ENCODE measurements at regions not wholly inside any gene's neighbourhood (a gene's known extent, or its start where the extent isn't known, plus 50 kb on each side); places are given as distances from the start of the nearest gene placed in this dataset.
A peak's percentile ranks its signal among the peaks of the same experiment; 100 is the strongest.

DNA sequence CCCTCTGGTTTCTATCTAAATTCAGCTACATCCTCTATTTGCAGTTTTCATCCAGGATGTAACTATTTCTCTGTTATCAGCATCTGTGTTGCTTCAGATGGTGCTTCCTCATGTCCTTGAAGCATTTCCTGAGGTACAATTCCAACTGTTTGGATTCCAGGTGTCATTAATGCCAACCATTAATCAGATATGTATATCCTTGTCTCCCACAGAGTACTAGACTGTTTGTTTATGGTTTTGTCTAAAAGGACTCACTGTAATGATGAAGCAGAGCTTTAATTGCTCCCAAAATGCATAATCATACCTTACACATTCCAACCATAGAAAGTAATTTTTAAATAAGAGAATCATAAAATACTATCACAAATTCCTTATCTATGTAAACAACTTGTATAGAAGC is 288.5 kb upstream of the MME start:
- Histone ChIP-seq H3K27me3 (ENCODE audit: control insufficient read depth, insufficient read depth, low read length) (no peaks in the 10 kb centered on the region), H3K4me3 (ENCODE audit: low read depth, low read length) (no peak overlapping the region), H3K36me3 (ENCODE audit: control insufficient read depth, insufficient read depth, low read length) (no peaks in the 10 kb centered on the region), H3K27ac (ENCODE audit: low read depth, low read length) (no peak overlapping the region), H3K9ac (ENCODE audit: low read depth, low read length) (no peak overlapping the region), H3K9me3 (ENCODE audit: control insufficient read depth, insufficient read depth, low read length) (no peaks in the 10 kb centered on the region), H3K4me1 (ENCODE audit: control insufficient read depth, insufficient read depth, low read length) (no peaks in the 10 kb centered on the region)

DNA sequence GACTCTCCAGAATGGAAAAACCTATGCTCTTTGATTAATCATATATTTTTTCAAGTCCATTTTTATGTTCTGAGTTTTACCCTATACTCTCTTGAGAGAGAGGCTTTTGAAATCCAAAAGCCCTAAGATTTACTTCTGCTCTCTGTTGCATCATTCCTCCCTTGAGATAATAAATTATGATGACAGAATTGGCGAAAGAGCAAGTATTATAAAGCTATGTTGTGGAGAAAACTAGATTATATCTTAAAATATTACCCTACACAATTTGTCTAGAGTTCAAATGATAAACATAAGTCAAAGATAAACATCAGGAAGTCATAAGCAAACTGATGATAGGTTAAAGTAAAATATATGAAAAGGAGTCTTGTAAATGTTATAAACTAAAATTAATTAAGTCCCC is 293.4 kb upstream of the MME start:
- H3K9ac ChIP-seq (ENCODE audit: low read depth, low read length): no peak overlapping the region

DNA sequence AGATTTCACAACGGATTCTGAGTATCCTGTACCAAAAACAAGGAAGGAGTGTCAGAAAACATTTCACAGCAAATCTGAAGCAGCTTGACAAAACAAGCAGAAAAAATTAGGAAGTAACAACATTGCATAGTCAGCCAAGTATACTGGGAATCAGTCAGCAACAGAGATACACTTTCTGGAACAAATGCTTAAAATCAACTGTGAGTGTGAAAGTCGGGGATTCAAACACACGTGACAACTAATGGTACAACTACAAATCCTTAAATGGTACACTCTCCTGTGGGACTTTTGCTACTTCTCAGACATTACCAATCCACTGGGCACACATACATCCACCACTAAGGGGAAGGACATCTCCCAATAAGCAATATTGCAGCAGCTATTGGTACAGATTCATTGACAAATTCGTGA is 296.6 kb upstream of the MME start:
- no peaks in the 10 kb centered on the region for H3K36me3 ChIP-seq (ENCODE audit: control insufficient read depth, insufficient read depth, low read length)
- H3K9ac ChIP-seq (ENCODE audit: low read depth, low read length): no peak overlapping the region
- no peaks in the 10 kb centered on the region for H3K4me1 ChIP-seq (ENCODE audit: control insufficient read depth, insufficient read depth, low read length)
- no peak overlapping the region for H3K27ac ChIP-seq (ENCODE audit: low read depth, low read length)
- H3K9me3 ChIP-seq (ENCODE audit: control insufficient read depth, insufficient read depth, low read length): no peaks in the 10 kb centered on the region
- H3K4me3 ChIP-seq (ENCODE audit: low read depth, low read length): no peak overlapping the region
- no peaks in the 10 kb centered on the region for H3K27me3 ChIP-seq (ENCODE audit: control insufficient read depth, insufficient read depth, low read length)

More for the DNA sequence above, 293.4 kb upstream of the MME start:
- no peak overlapping the region for H3K27ac ChIP-seq (ENCODE audit: low read depth, low read length)
- no peaks in the 10 kb centered on the region for H3K27me3 ChIP-seq (ENCODE audit: control insufficient read depth, insufficient read depth, low read length)
- H3K4me1 ChIP-seq (ENCODE audit: control insufficient read depth, insufficient read depth, low read length): no peaks in the 10 kb centered on the region
- no peak overlapping the region for H3K4me3 ChIP-seq (ENCODE audit: low read depth, low read length)
- no peaks in the 10 kb centered on the region for H3K9me3 ChIP-seq (ENCODE audit: control insufficient read depth, insufficient read depth, low read length)
- H3K36me3 ChIP-seq (ENCODE audit: control insufficient read depth, insufficient read depth, low read length): no peaks in the 10 kb centered on the region

DNA sequence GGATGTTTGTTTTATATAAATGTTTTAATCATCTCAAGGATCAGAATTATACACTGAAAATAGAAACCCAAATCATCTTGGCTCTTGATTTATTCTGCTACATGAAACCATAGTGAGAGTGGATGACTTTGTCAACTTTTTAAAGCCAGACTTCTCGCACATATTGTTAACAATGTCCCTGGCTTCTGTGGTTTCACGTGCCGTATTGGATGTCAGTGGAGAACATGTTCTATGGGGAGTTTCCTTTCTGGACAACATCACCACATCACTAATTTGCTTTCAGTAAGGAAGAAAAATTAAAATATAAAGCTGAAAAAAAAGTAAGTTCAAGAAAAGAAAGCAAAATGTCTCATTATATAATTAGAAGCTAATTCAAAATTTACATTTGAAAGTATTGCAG is 297.1 kb upstream of the MME start:
- no peaks in the 10 kb centered on the region for H3K9me3 ChIP-seq (ENCODE audit: control insufficient read depth, insufficient read depth, low read length)
- no peak overlapping the region for H3K9ac ChIP-seq (ENCODE audit: low read depth, low read length)
- H3K36me3 ChIP-seq (ENCODE audit: control insufficient read depth, insufficient read depth, low read length): no peaks in the 10 kb centered on the region
- H3K4me3 ChIP-seq (ENCODE audit: low read depth, low read length): no peak overlapping the region
- H3K27ac ChIP-seq (ENCODE audit: low read depth, low read length): no peak overlapping the region
- H3K4me1 ChIP-seq (ENCODE audit: control insufficient read depth, insufficient read depth, low read length): no peaks in the 10 kb centered on the region
- no peaks in the 10 kb centered on the region for H3K27me3 ChIP-seq (ENCODE audit: control insufficient read depth, insufficient read depth, low read length)

DNA sequence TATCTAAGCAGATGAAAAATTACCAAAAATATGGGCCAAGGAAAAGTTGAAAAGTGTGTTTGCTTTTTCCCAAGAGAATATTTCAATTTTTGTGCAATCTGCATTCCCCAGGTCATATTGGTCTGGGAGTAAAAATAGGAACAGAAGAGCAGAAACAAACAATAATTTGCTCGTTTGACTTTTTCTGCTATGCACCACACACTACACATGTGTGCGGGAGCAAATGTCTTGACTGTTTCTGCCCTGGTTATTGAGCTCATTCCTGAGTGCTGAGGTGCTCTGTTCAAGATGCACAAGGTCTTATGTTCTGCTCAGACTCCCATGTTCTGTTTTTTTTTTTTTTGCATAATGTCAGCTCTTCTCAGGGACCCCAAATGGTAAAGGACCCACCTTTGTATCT is 298.0 kb upstream of the MME start:
- no peaks in the 10 kb centered on the region for H3K27me3 ChIP-seq (ENCODE audit: control insufficient read depth, insufficient read depth, low read length)
- no peaks in the 10 kb centered on the region for H3K9me3 ChIP-seq (ENCODE audit: control insufficient read depth, insufficient read depth, low read length)
- no peaks in the 10 kb centered on the region for H3K36me3 ChIP-seq (ENCODE audit: control insufficient read depth, insufficient read depth, low read length)
- no peak overlapping the region for H3K9ac ChIP-seq (ENCODE audit: low read depth, low read length)
- H3K27ac ChIP-seq (ENCODE audit: low read depth, low read length): no peak overlapping the region
- H3K4me3 ChIP-seq (ENCODE audit: low read depth, low read length): no peak overlapping the region
- H3K4me1 ChIP-seq (ENCODE audit: control insufficient read depth, insufficient read depth, low read length): no peaks in the 10 kb centered on the region

DNA sequence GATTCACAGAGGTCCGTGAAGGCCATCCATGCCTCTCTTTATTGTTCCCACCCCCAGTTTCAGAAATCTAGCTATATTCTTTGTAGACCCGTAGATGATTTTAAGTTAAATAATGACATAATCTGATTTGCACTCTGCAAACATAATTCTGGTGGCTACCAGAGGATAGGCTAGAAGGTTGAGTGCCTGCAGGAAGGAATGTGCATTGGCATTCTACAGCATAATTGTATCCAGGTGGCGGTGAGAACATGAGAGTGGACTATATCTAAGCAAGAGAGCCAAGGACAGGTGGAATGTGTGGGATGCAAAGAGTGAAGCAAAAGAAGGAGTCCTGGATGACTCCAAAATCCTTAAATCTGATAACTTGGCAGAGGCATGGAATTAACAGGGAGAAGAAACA is 298.5 kb upstream of the MME start:
- Histone ChIP-seq H3K27me3 (ENCODE audit: control insufficient read depth, insufficient read depth, low read length) (no peaks in the 10 kb centered on the region), H3K27ac (ENCODE audit: low read depth, low read length) (no peak overlapping the region)

DNA sequence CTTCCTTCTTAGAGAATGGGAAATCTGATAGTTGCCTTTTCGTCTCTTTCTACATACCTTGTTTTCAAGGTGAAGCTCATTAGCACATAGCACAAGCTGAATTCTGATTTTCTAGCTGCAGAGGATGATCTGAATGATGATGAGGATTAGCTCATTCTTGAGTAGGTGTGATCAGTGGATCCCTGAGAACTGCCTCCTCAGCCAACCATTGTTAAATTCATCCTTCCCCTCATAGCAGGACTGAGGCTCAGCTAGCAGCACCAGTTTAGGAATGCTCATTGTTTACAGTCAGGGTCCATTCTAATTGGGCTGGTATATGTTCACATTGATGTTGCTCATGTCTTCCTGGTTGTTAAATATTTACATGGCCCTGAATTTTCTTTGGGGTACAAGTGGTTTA is 299.9 kb upstream of the MME start:
- Histone ChIP-seq H3K4me3 (ENCODE audit: low read depth, low read length) (no peak overlapping the region), H3K9me3 (ENCODE audit: control insufficient read depth, insufficient read depth, low read length) (no peaks in the 10 kb centered on the region), H3K9ac (ENCODE audit: low read depth, low read length) (no peak overlapping the region), H3K27ac (ENCODE audit: low read depth, low read length) (no peak overlapping the region), H3K27me3 (ENCODE audit: control insufficient read depth, insufficient read depth, low read length) (no peaks in the 10 kb centered on the region), H3K4me1 (ENCODE audit: control insufficient read depth, insufficient read depth, low read length) (peaks cover 13% of the 10 kb centered on the region), H3K36me3 (ENCODE audit: control insufficient read depth, insufficient read depth, low read length) (no peaks in the 10 kb centered on the region)

More for the DNA sequence above, 298.5 kb upstream of the MME start:
- H3K9me3 ChIP-seq (ENCODE audit: control insufficient read depth, insufficient read depth, low read length): no peaks in the 10 kb centered on the region
- no peak overlapping the region for H3K4me3 ChIP-seq (ENCODE audit: low read depth, low read length)
- no peaks in the 10 kb centered on the region for H3K36me3 ChIP-seq (ENCODE audit: control insufficient read depth, insufficient read depth, low read length)
- peaks cover 6% of the 10 kb centered on the region; the same call in 1 of the 2 replicates for H3K4me1 ChIP-seq (ENCODE audit: control insufficient read depth, insufficient read depth, low read length)
- no peak overlapping the region for H3K9ac ChIP-seq (ENCODE audit: low read depth, low read length)

DNA sequence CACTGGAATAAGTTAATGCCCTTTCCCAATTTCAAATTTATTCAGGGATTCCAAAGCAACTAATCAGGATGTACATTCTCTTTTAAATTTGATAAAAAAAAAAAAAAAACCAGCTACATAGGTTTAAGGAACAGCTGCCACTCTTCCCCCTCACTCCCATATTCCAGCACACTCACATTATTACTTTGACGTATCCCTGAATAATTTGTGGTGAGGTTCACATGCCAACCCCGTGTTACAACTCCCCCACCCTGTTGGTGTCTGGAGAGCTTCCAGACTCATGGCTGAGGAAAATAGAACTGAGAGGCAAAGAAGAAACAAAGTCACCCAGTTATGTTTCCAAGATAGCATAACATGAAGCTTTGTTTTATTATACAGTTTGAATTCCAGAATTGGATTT is 300.5 kb upstream of the MME start:
- no peak overlapping the region for H3K27ac ChIP-seq (ENCODE audit: low read depth, low read length)
- no peaks in the 10 kb centered on the region for H3K36me3 ChIP-seq (ENCODE audit: control insufficient read depth, insufficient read depth, low read length)
- H3K4me1 ChIP-seq (ENCODE audit: control insufficient read depth, insufficient read depth, low read length): peaks cover 13% of the 10 kb centered on the region
- no peak overlapping the region for H3K9ac ChIP-seq (ENCODE audit: low read depth, low read length)
- no peak overlapping the region for H3K4me3 ChIP-seq (ENCODE audit: low read depth, low read length)
- no peaks in the 10 kb centered on the region for H3K27me3 ChIP-seq (ENCODE audit: control insufficient read depth, insufficient read depth, low read length)
- H3K9me3 ChIP-seq (ENCODE audit: control insufficient read depth, insufficient read depth, low read length): no peaks in the 10 kb centered on the region

DNA sequence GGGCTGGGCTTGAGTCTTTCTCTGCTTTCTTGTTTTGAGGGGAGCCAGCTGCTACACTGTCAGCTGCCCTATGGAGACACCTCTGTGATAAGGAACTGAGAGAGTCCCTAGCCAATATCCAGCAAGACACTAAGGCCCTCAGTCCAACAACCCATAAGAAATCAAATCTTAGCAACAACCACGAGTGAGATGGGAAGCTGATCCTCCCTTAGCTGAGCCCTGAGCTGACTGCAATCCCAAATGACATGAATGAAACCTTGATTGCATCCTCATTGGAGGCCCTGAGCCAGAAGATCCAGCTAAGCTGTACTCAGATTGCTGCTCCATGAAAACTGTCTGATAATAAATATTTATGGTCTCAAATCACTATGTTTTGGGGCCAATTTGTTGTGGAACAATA is 302.1 kb upstream of the MME start:
- Histone ChIP-seq H3K27ac (ENCODE audit: low read depth, low read length) (no peak overlapping the region), H3K9ac (ENCODE audit: low read depth, low read length) (no peak overlapping the region), H3K4me3 (ENCODE audit: low read depth, low read length) (no peak overlapping the region), H3K9me3 (ENCODE audit: control insufficient read depth, insufficient read depth, low read length) (no peaks in the 10 kb centered on the region), H3K27me3 (ENCODE audit: control insufficient read depth, insufficient read depth, low read length) (no peaks in the 10 kb centered on the region), H3K4me1 (ENCODE audit: control insufficient read depth, insufficient read depth, low read length) (peaks cover 13% of the 10 kb centered on the region), H3K36me3 (ENCODE audit: control insufficient read depth, insufficient read depth, low read length) (no peaks in the 10 kb centered on the region)

DNA sequence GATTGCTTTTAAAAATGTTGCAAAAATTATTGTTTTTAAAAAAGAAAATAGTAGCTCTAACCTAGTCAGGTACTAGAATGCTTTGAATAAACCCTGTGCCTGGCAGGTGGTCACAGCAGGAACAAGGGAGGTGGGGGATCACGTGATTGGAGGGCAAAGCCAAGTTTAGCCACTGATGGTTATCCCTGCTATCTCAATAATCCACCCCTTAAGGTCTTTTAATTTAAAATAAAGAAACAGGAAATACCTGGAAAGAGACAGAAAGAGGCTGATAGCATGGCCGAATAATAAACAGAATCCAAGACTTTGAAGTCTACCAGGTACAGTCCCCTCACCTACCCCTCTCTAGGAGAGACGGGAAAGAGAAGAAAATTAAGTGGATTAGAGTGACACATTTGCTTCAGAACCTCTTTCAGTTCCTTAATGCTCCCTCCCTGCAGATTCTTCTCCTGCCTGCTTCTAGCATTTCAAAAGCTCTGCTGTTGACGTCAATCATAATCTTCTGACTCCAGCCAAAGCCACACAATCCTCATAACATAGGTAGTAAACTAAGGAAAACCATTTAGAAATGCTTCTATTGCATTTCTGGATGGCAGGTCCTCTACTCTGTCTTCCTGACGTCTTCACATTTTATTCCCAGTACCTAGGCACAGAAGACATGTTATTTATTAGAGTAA is 303.4 kb upstream of the MME start:
- H3K27me3 ChIP-seq (ENCODE audit: control insufficient read depth, insufficient read depth, low read length): no peaks in the 10 kb centered on the region
- no peaks in the 10 kb centered on the region for H3K36me3 ChIP-seq (ENCODE audit: control insufficient read depth, insufficient read depth, low read length)
- H3K9ac ChIP-seq (ENCODE audit: low read depth, low read length): no peak overlapping the region
- H3K27ac ChIP-seq (ENCODE audit: low read depth, low read length): no peak overlapping the region
- peak overlapping the region; percentile 26; the same call in 1 of the 2 replicates for H3K4me3 ChIP-seq (ENCODE audit: low read depth, low read length)
- no peaks in the 10 kb centered on the region for H3K9me3 ChIP-seq (ENCODE audit: control insufficient read depth, insufficient read depth, low read length)
- H3K4me1 ChIP-seq (ENCODE audit: control insufficient read depth, insufficient read depth, low read length): peaks cover 13% of the 10 kb centered on the region

DNA sequence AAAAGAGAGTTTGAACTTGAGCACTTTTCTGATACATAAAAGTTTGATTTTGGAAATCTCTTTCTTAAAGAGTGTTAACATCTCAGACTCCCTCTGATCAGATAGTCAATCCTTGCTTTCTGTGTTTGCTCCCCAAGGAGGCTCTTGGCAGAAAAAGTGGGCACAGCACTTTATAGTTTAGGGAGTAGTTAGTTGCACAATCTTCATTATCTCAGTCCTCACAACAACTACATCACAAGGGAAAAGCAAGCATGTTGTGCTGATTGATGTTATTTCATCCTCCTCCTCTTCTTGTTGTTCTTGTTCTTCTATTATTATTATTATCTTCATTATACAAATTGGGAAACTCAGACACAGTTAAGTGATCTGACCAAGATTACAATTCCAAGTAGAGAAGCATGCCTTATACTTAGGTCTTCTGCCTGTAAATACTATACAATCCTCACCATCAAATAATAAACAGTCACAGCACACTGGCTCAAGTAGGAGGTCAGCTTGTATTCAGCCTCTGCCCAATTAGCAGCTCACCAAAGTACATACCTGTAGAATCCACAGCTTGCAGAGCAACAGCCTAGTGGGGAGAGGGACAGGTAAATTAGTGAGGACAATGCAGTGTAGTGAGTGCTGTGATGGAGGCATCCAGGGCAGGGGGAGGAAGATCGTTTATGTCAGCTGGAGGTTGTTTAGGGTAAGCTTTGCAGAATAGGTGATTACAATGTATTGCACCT is 304.1 kb upstream of the MME start:
- Histone ChIP-seq H3K4me3 (ENCODE audit: low read depth, low read length) (peak overlapping the region; percentile 26; the same call in 1 of the 2 replicates), H3K9ac (ENCODE audit: low read depth, low read length) (no peak overlapping the region), H3K27me3 (ENCODE audit: control insufficient read depth, insufficient read depth, low read length) (no peaks in the 10 kb centered on the region)

More for the DNA sequence above, 304.1 kb upstream of the MME start:
- Histone ChIP-seq H3K9me3 (ENCODE audit: control insufficient read depth, insufficient read depth, low read length) (no peaks in the 10 kb centered on the region), H3K4me1 (ENCODE audit: control insufficient read depth, insufficient read depth, low read length) (peaks cover 13% of the 10 kb centered on the region), H3K36me3 (ENCODE audit: control insufficient read depth, insufficient read depth, low read length) (no peaks in the 10 kb centered on the region), H3K27ac (ENCODE audit: low read depth, low read length) (no peak overlapping the region)
